ENCODE measurements at regions not wholly inside any gene's neighbourhood (a gene's known extent, or its start where the extent isn't known, plus 50 kb on each side); places are given as distances from the start of the nearest gene placed in this dataset.
"Not testable (repeated sequence)": the region's sequence is repeated elsewhere in the genome, so short reads cannot be mapped to it uniquely, and the experiment has no call there.

GRCh38 chr1:146537775-146538373, 309.1 kb upstream of the NOTCH2NLA start:
- H3K27ac ChIP-seq; in situ Hi-C loops (cut with HindIII; ENCODE audit: low pct_ligation_motif_present, low sequenced_read_pairs); H3K4me3 ChIP-seq (ENCODE audit: low read depth, low read length); DNase-seq; H3K27me3 ChIP-seq (replicated peaks); H3K36me3 ChIP-seq (replicated peaks): not testable (repeated sequence)

GRCh38 chr1:146536028-146536427, 307.2 kb upstream of the NOTCH2NLA start:
- in situ Hi-C loops (cut with HindIII; ENCODE audit: low pct_ligation_motif_present, low sequenced_read_pairs); DNase-seq; H3K36me3 ChIP-seq (replicated peaks); H3K27ac ChIP-seq; H3K27me3 ChIP-seq (replicated peaks); H3K4me3 ChIP-seq (ENCODE audit: low read depth, low read length): not testable (repeated sequence)

GRCh38 chr1:146535575-146535974, 306.8 kb upstream of the NOTCH2NLA start:
- H3K27ac ChIP-seq; in situ Hi-C loops (cut with HindIII; ENCODE audit: low pct_ligation_motif_present, low sequenced_read_pairs); H3K4me3 ChIP-seq (ENCODE audit: low read depth, low read length); H3K36me3 ChIP-seq (replicated peaks); H3K27me3 ChIP-seq (replicated peaks); DNase-seq: not testable (repeated sequence)

- H3K36me3 ChIP-seq (replicated peaks); H3K4me3 ChIP-seq (ENCODE audit: low read depth, low read length); in situ Hi-C loops (cut with HindIII; ENCODE audit: low pct_ligation_motif_present, low sequenced_read_pairs); H3K27me3 ChIP-seq (replicated peaks); DNase-seq; H3K27ac ChIP-seq: not testable (repeated sequence)
These were observed 302.1 kb upstream of the NOTCH2NLA start for GRCh38 chr1:146530958-146531357.

GRCh38 chr1:146522812-146523211, 294.0 kb upstream of the NOTCH2NLA start:
- H3K27me3 ChIP-seq (replicated peaks); H3K27ac ChIP-seq; H3K4me3 ChIP-seq (ENCODE audit: low read depth, low read length); H3K36me3 ChIP-seq (replicated peaks); DNase-seq; in situ Hi-C loops (cut with HindIII; ENCODE audit: low pct_ligation_motif_present, low sequenced_read_pairs): not testable (repeated sequence)

GRCh38 chr1:146522345-146522744, 293.5 kb upstream of the NOTCH2NLA start:
- in situ Hi-C loops (cut with HindIII; ENCODE audit: low pct_ligation_motif_present, low sequenced_read_pairs); H3K27me3 ChIP-seq (replicated peaks): not testable (repeated sequence)

GRCh38 chr1:146521804-146522203, 293.0 kb upstream of the NOTCH2NLA start:
- H3K27me3 ChIP-seq (replicated peaks); H3K36me3 ChIP-seq (replicated peaks); DNase-seq; H3K27ac ChIP-seq; in situ Hi-C loops (cut with HindIII; ENCODE audit: low pct_ligation_motif_present, low sequenced_read_pairs); H3K4me3 ChIP-seq (ENCODE audit: low read depth, low read length): not testable (repeated sequence)

More at GRCh38 chr1:146522345-146522744, 293.5 kb upstream of the NOTCH2NLA start:
- H3K27ac ChIP-seq; H3K4me3 ChIP-seq (ENCODE audit: low read depth, low read length); H3K36me3 ChIP-seq (replicated peaks); DNase-seq: not testable (repeated sequence)

GRCh38 chr1:146513754-146514153, 284.9 kb upstream of the NOTCH2NLA start:
- H3K4me3 ChIP-seq (ENCODE audit: low read depth, low read length); in situ Hi-C loops (cut with HindIII; ENCODE audit: low pct_ligation_motif_present, low sequenced_read_pairs); H3K27ac ChIP-seq; H3K36me3 ChIP-seq (replicated peaks); H3K27me3 ChIP-seq (replicated peaks); DNase-seq: not testable (repeated sequence)

- H3K27me3 ChIP-seq (replicated peaks); DNase-seq; in situ Hi-C loops (cut with HindIII; ENCODE audit: low pct_ligation_motif_present, low sequenced_read_pairs); H3K4me3 ChIP-seq (ENCODE audit: low read depth, low read length); H3K36me3 ChIP-seq (replicated peaks); H3K27ac ChIP-seq: not testable (repeated sequence)
These were observed 282.4 kb upstream of the NOTCH2NLA start for GRCh38 chr1:146511047-146511777.

GRCh38 chr1:146510248-146510983, 281.6 kb upstream of the NOTCH2NLA start:
- H3K27ac ChIP-seq; H3K4me3 ChIP-seq (ENCODE audit: low read depth, low read length); H3K27me3 ChIP-seq (replicated peaks); DNase-seq; in situ Hi-C loops (cut with HindIII; ENCODE audit: low pct_ligation_motif_present, low sequenced_read_pairs); H3K36me3 ChIP-seq (replicated peaks): not testable (repeated sequence)

- H3K27ac ChIP-seq; DNase-seq; H3K4me3 ChIP-seq (ENCODE audit: low read depth, low read length); in situ Hi-C loops (cut with HindIII; ENCODE audit: low pct_ligation_motif_present, low sequenced_read_pairs); H3K36me3 ChIP-seq (replicated peaks); H3K27me3 ChIP-seq (replicated peaks): not testable (repeated sequence)
These were observed 275.3 kb upstream of the NOTCH2NLA start for GRCh38 chr1:146504121-146504520.

GRCh38 chr1:146487555-146487954, 258.7 kb upstream of the NOTCH2NLA start:
- H3K36me3 ChIP-seq (replicated peaks); H3K27me3 ChIP-seq (replicated peaks); H3K4me3 ChIP-seq (ENCODE audit: low read depth, low read length); DNase-seq; in situ Hi-C loops (cut with HindIII; ENCODE audit: low pct_ligation_motif_present, low sequenced_read_pairs); H3K27ac ChIP-seq: not testable (repeated sequence)

GRCh38 chr1:146487155-146487554, 258.3 kb upstream of the NOTCH2NLA start:
- H3K27me3 ChIP-seq (replicated peaks); H3K36me3 ChIP-seq (replicated peaks); H3K27ac ChIP-seq; DNase-seq; in situ Hi-C loops (cut with HindIII; ENCODE audit: low pct_ligation_motif_present, low sequenced_read_pairs): not testable (repeated sequence)
- H3K4me3 ChIP-seq (ENCODE audit: low read depth, low read length): peak overlapping the region; percentile 17

GRCh38 chr1:146486300-146487014, 257.6 kb upstream of the NOTCH2NLA start:
- H3K27me3 ChIP-seq (replicated peaks); H3K27ac ChIP-seq; DNase-seq; in situ Hi-C loops (cut with HindIII; ENCODE audit: low pct_ligation_motif_present, low sequenced_read_pairs); H3K36me3 ChIP-seq (replicated peaks): not testable (repeated sequence)
- peak overlapping the region; percentile 29 for H3K4me3 ChIP-seq (ENCODE audit: low read depth, low read length)

Data from brain microvascular endothelial cell (primary cell).